Lower leg skin (tissue), 3 donors: ENCODE measurements at regions not wholly inside any gene's neighbourhood (a gene's known extent, or its start where the extent isn't known, plus 50 kb on each side); places are given as distances from the start of the nearest gene placed in this dataset.

Experiments used
- CTCF ChIP-seq, 3 donors: fragments of 450-650 bp; IDR thresholded peaks; one replicate each; pipeline ENCODE4 v1.5.1; 2016; ENCODE audit warnings: antibody characterized with exemption in 3 of 3, mild to moderate bottlenecking in 3 of 3, moderate library complexity in 2 of 3
- POLR2A ChIP-seq, 2 donors: fragments of 450-650 bp; IDR thresholded peaks; one replicate each; pipeline ENCODE4 v1.6.1; 2016 to 2017; ENCODE audit warnings: antibody characterized with exemption in 2 of 2, mild to moderate bottlenecking in 1 of 2, moderate library complexity in 1 of 2

GRCh38 chr18:61980355-61980754 is 87.5 kb upstream of the RNF152 start:
- TF ChIP-seq CTCF (IDR thresholded peaks at IDR 0.05) = no peak
- TF ChIP-seq POLR2A (IDR thresholded peaks at IDR 0.05) = no peak
